Head of caudate nucleus (tissue), 42 donors: ENCODE measurements at regions not wholly inside any gene's neighbourhood (a gene's known extent, or its start where the extent isn't known, plus 50 kb on each side); places are given as distances from the start of the nearest gene placed in this dataset.
"Not testable (repeated sequence)": the region's sequence is repeated elsewhere in the genome, so short reads cannot be mapped to it uniquely, and the experiment has no call there.

Source experiments
- DNase-seq, 42 donors: peaks; one replicate each; pipeline versions ENCODE4 v3.0.0 to v3.0.0-alpha.2; 2020 to 2021; ENCODE audit warnings: mixed read lengths in 7 of 42
- intact Hi-C: fragments of 100-400 bp; cut with DNase I; formaldehyde crosslinking; loops from one replicate; pipeline ENCODE4 v1.15.0; 2022

DNA sequence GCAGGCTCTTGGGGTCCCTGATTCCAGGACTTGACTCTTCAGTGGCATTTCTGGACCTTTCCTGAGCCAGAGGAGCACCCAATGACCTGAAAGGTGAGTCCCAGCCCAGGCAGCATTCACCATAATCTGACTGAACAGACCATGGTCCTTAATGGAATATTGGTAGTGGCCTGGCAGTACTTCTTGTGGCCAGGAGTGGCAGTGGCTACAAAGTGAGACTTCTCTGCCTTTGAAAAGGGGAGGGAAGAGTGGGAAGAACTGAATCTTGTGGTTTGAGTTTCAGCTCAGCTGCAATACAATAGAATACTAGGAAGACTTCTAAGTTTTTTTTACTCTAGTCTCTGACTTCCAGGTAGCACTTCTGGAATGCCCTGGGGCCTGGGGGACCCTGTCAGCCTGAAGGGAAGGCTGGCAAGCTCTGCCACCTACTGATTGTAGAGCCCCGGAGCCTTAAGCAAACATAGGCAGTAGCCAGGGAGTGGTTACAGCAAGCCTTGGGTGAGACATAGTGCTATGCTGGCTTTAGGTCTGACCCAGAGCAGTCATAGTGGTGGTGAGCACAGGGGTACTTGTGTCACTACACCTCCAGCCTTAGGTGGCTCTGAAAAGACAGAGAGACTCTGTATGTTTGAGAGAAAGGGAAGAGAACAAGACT is 674.2 kb upstream of the MANEA start:
- no peak for DNase-seq
- intact Hi-C loops, result no loop called here

DNA sequence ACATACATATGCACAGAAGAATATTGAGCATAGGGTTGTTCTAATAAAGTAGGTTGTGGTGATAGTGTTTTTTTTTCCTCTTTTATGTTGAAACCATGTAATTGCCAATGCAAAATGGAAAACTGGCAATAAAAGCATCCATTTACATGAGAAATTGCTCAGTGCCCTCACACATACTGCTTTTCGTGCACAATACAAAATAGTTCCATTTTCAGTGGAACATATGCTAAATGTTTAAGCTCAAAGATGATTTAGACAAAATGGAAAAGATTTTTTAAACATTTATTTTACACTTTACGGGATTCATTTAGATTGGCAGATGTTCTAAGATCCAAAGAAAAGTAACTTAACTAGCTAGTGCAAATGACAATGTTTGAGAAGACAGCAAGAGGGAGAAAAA is 678.1 kb upstream of the MANEA start:
- no peak for DNase-seq
- intact Hi-C loops, result no loop called here

DNA sequence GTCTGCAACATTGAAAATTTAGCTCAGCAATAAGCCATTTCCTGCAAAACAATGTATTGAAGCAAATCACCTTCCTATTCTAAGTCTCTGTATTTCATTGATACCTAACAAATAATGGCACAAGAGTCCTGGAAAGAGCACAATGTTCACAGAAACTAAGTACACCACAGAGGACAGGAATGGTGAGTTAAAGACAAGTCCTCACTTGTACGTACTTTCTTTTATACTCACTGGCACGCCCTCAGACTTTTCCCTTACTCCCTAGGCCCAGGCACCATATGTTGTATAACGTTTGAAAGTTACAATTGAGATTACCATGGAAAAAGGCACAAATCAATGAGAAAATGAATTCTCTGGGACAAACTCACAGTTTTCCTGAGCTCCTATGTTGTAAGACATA is 683.0 kb upstream of the MANEA start:
- DNase-seq, result no peak
- intact Hi-C loops, result no loop called here

DNA sequence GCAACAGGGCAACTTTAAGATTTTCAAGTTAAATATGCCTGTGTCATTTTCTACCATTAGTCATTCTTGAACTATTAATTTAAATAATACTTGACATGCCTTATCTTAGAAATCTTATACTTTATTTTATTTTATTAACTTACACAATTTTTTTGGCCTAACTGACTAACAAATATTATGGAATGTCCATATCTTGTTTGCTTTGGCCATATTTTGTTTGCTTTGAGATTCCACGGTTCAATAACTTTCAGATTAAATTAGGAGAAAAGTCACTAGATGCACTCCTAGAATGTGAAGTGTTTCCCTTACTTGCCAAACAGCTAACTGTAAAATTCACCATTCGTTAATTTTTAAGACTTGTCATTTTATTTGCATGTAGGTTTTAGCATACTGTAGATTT is 684.0 kb upstream of the MANEA start:
- DNase-seq, result no peak
- intact Hi-C loops, result no loop called here

DNA sequence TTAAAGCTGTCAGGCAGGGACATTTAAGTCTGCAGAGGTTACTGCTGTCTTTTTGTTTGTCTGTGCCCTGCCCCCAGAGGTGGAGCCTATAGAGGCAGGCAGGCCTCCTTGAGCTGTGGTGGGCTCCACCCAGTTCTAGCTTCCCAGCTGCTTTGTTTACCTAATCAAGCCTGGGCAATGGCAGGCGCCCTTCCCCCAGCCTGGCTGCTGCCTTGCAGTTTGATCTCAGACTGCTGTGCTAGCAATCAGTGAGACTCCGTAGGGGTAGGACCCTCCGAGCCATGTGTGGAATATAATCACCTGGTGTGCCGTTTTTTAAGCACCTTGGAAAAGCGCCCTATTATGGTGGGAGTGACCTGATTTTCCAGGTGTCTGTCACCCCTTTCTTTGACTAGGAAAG is 703.5 kb upstream of the MANEA start:
- intact Hi-C loops, result not testable (repeated sequence)

DNA sequence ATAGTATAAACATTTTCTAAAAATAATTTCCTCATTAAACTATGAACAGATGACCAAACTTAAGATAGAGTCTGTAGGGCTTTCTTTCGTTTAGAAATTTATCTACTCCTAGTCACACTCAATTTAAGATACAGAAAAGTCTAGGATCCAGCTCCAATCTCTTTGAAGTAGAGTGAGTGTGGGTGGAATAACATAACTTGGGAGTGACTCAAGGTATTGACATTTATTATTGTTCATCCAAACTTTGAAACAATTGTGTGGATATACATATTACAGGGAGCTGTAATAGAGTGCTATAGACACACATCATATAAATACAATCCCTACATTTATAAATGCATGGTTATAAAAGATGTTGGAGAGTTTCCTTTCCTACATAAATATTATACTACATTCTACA is 715.2 kb upstream of the MANEA start:
- DNase-seq, result no peak
- intact Hi-C loops, result no loop called here

More for the DNA sequence above, 703.5 kb upstream of the MANEA start:
- not testable (repeated sequence) for DNase-seq

DNA sequence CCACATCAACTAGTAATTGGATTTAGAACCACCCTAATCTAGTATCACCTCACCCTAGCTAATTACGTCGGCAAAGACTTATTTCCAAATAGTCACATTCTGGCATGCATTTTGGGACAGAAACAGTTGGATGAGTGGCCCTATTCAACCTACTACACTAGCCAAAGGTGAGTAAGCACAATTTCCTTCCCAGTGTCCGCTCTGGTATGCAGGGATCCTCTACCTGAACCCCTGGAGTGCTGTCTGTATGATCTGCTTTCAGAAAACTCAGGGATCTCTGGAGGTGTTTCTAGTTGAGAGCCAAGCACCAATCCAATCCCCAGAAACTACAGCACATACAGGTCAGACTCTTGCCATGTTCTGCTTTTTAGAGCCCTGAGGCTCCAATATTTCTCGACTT is 717.4 kb upstream of the MANEA start:
- intact Hi-C loops, result no loop called here
- no peak for DNase-seq

DNA sequence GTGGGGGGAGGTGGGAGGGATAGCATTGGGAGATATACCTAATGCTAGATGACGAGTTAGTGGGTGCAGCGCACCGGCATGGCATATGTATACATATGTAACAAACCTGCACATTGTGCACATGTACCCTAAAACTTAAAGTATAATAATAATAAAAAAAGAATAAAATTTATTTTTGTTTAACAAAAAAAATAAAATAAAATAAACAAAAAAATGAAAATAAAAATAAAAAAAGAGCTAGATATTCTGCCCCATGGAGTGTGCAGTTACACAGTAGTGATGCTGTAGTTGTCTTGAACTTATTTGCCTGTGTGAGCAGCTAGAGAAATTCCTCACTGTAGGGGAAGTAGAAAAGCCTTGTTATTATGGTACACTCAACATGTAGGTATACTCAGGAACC is 720.3 kb upstream of the MANEA start:
- DNase-seq, result not testable (repeated sequence)

DNA sequence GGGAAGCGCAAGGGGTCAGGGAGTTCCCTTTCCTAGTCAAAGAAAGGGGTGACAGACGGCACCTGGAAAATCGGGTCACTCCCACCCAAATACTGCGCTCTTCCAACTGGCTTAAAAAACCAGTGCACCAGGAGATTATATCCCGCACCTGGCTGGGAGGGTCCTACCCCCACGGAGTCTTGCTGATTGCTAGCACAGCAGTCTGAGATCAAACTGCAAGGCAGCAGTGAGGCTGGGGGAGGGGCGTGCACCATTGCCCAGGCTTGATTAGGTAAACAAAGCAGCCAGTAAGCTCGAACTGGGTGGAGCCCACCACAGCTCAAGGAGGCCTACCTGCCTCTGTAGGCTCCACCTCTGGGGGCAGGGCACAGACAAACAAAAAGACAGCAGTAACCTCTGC is 726.0 kb upstream of the MANEA start:
- DNase-seq, intact Hi-C loops: not testable (repeated sequence)

More for the DNA sequence above, 720.3 kb upstream of the MANEA start:
- intact Hi-C loops, result not testable (repeated sequence)

DNA sequence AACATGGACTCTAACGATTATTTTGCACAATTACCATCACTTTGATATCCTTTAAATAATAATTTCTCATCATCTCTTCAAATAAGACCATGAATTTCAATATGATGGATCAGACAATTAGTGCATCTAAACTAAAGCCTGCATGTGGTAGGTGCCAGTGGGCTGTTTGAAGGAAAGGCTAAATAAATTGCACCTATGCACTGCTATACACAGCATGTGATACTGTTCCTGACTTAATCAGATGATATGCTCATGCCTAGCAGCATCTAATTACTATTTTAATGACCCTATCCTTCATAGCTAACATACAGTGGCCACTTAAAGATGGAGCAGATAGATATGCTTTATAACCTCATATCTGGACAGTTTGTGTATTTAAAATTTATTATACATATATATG is 731.6 kb upstream of the MANEA start:
- intact Hi-C loops, result no loop called here
- no peak for DNase-seq

DNA sequence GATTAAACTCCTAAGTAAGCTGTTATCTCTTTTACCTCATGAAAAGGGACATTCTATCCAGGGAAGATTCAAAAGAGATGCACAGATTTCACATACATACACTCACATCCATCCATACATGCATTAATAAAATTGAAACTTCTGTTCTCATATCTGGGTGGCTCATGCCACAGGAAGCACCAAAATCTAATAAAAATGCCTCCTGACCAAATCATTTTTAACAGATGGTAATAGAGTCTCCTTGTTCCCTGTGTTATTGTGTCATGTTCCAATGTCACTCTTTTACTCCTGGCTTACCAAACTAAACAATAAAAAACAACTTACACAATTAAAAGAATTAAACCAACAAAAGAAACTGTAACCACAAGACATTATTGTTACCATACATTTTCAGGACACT is 742.1 kb upstream of the MANEA start:
- intact Hi-C loops, result no loop called here
- DNase-seq, result no peak

DNA sequence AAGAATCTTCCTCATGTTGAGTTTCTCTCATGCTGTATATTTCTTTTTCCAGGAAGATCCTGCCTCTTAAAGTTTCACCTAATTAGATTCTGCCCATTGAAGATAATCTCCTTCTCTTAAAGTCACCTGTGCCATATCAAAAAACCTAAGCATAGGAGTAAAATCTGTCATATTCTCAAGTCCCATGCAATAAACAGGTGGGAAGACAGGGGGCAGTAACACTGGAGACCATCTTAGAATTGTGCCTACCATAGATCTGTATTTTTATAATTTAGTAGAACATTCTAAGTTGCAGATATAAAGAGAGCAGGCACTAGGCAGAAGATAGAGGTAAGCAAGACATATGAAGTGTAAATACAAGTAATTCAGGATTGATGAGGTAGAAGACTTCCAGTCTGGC is 763.5 kb upstream of the MANEA start:
- DNase-seq, result no peak
- intact Hi-C loops, result no loop called here

DNA sequence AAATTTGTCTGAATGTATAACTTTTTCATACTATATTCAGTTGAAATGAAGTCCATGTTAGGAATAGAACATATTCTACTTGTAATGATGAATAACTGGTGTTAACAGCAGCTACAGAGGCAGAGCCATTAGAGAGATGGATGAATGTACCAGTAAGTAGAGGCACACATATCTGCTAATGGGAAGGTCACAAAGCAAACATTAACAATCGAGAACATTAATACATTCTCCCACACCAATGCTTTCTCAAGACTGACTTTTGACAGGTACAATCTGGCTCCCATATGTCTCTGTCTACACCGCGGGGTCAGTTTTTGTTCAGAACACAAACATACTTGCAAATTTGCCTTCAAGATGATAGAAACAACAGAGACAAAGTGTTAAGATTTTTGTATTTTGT is 776.0 kb upstream of the MANEA start:
- intact Hi-C loops, result no loop called here
- DNase-seq, result no peak

DNA sequence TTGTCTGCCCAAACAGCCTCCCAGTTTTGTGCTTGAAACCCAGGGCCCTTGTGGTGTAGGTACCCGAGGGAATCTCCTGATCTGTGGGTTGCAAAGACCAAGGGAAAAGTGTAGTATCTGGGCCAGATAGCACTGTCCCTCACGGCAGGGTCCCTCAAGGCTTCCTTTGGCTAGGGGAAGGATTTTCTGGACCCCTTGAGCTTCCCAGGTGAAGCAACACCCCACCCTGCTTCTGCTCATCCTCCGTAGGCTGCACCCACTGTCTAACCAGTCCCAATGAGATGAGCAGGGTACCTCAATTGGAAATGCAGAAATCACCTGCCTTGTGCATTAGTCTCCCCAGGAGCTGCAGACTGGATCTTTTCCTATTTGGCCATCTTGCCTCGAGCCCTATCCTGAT is 791.8 kb upstream of the MANEA start:
- no peak for DNase-seq
- intact Hi-C loops, result no loop called here

DNA sequence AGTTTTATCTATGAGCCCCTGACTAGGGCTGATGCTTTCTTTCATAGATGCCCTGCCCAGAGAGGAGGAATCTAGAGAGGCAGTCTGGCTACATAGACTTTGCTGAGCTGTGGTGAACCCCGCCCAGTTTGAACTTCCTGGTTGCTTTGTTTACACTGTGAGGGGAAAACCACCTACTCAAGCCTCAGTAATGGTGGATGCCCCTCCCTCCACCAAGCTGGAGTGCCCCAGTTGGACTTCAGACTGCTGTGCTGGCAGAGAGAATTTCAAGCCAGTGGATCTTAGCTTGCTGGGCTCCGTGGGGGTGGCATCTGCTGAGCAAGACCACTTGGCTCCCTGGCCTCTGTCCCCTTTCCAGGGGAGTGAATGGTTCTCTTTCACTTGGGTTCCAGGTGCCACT is 792.3 kb upstream of the MANEA start:
- DNase-seq, intact Hi-C loops: not testable (repeated sequence)

DNA sequence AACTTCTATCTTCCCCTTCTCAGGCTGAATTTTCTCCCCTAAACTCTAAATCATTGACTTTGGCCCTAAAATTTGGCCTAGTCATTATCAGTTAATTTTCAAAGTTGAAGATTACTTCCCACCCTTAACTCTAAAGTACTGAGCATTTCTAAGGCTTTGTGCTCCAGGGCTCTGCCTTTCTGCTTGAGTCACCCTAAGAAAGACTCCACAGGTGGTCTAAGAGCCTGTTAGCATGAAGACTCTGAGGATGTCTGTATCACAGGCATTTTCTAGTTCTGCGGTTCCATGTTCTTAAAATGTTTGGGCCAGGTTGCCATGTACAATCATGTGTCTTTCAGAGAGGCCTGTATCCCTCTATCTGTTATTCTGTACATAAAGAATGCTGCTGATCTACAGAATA is 808.1 kb upstream of the MANEA start:
- no peak for DNase-seq
- intact Hi-C loops, result no loop called here

DNA sequence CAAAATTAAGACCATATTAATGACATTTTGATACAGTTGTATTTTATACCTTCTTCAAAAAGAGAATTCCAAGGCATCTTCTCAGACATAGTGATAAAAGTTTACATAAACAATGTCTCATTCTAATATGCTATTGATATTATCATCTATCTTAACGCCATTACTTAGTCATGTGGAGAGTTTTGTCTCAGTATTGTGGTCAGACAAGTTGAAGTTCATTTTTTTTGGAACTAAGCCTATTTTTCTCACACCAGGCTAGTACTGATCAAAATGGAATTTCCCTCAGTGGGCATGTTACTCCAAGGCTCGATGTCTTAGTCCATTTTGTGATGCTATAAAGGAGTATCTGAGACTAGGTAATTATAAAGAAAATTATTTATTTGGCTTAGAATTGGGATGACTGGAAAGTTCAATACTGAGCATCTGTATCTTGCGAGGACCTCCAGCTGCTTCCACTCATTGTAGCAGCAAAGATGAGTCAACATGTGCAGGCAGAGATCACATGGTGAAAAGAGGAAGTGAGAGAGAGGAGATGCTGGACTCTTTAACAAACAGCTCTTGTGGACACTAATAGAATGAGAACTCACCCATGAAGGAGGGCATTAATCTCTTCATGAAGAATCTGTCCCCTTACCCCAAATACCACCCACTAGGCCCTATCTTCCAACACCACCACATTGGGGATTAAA is 825.5 kb upstream of the MANEA start:
- no peak for DNase-seq
- intact Hi-C loops, result no loop called here

DNA sequence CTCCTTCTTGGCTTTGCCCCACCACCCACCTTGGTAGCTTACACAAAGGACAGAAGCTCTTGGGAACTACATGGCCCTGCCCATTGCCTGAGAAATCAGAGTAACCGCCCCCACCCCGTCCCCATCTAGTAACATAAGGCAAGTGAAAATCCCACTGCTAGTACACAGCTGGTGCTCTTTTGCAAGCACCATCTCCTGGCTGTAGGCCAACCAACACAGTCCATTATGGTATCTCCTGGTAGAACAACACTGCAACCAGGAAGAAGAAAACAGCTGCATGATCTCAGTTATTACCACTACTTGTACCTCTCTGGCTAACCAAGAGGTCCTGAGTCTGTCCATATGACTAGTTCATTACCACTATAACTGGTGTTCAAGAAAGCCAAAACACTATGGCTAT is 841.1 kb upstream of the MANEA start:
- intact Hi-C loops, result no loop called here
- DNase-seq, result no peak

DNA sequence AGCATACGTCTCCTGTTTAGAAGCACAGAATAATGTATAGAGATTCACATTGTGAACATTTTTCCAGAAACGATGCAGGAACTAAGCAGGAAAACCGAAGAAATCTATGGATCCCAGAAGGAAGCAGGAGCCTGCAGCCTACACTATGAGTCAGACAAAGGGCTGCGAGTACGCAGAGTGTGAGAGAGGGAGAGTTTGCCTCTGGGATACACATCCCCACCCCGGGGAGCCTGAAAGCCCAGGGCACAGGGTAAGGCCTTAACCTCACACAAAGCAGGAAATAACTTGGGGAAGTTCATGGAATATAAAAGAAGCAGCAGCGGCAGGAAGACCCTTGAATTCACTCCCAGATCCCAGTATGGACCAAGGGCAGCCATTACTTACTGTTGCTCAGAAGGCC is 842.1 kb upstream of the MANEA start:
- no peak for DNase-seq
- intact Hi-C loops, result no loop called here

DNA sequence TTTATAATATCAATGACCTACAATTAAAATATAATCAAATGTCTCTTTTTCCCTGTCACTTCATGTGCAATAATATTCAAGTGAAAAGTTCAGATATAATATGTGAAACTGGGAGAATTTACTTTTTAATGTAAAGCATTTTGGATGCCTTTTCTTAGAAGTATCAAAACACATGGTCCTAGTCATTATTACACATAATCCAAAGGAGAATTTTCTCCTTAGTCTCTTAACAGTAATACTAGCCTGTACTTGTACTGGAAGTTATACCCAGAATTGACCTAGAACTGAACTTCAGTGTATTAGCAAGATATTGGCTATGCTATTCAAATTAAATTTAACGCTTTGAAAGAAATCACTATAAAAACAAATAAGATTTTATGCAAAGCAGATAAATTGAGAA is 842.6 kb upstream of the MANEA start:
- intact Hi-C loops, result no loop called here
- no peak for DNase-seq

DNA sequence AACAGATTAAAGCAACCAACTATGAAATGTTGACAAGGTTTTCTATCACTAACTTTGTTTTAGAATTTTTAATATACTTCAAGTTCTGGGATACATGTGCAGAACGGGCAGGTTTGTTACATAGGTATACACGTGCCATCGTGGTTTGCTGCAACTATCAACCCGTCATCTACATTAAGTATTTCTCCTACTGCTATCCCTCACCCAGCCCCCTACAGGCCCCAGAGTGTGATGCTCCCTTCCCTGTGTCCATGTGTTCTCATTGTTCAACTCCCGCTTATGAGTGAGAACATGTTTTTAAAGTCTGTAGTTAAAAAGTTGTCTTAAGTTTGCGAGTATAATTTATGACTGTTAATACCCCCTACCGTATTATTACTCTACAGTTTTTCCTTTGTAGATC is 844.3 kb upstream of the MANEA start:
- intact Hi-C loops, result no loop called here
- no peak for DNase-seq
